Right lobe of liver (tissue), 6 donors: ENCODE measurements at regions not wholly inside any gene's neighbourhood (a gene's known extent, or its start where the extent isn't known, plus 50 kb on each side); places are given as distances from the start of the nearest gene placed in this dataset.

Experiments
- ATAC-seq, 4 donors: fragments of 200-7000 bp; cut with Tn5 transposase; one replicate each; pipeline ENCODE4 v1.9.1; 2020; ENCODE audit warnings: mild to moderate bottlenecking in 4 of 4, moderate library complexity in 4 of 4
- DNase-seq, 3 donors: peaks; one replicate each; pipeline ENCODE4 v3.0.0-alpha.2; 2020
- H3K27ac ChIP-seq, 3 donors: fragments of 200-600 bp; one replicate each; pipeline ENCODE4 v1.8.0; 2022
- H3K27me3 ChIP-seq, 2 donors: fragments of 200-600 bp; one replicate each; pipeline ENCODE4 v1.8.0; 2022
- H3K36me3 ChIP-seq, 4 donors: fragments of 200-600 bp; sonication (generic) in 1 of 4; one replicate each; pipeline versions ENCODE4 v1.5.1 to v1.8.0; 2017 to 2022; ENCODE audit warnings: control low read depth in 1 of 4
- H3K4me1 ChIP-seq, 4 donors: fragments of 200-600 bp; sonication (generic) in 1 of 4; one replicate each; pipeline versions ENCODE4 v1.5.1 to v1.8.0; 2017 to 2022; ENCODE audit warnings: control low read depth in 1 of 4
- H3K4me3 ChIP-seq, 3 donors: fragments of 200-600 bp; one replicate each; pipeline ENCODE4 v1.8.0; 2022
- H3K9me3 ChIP-seq, 4 donors: fragments of 200-600 bp; sonication (generic) in 1 of 4; one replicate each; pipeline versions ENCODE4 v1.5.1 to v1.8.0; 2017 to 2022; ENCODE audit warnings: control low read depth in 1 of 4
- CTCF ChIP-seq, 4 donors: fragments of 200-600 bp in 3 of 4; fragments of 450-650 bp in 1 of 4; IDR thresholded peaks; one replicate each; pipeline versions ENCODE4 v1.5.1 to v1.8.0; 2016 to 2022; ENCODE audit warnings: antibody characterized with exemption in 4 of 4, mild to moderate bottlenecking in 2 of 4
- POLR2A ChIP-seq: fragments of 450-650 bp; IDR thresholded peaks from one replicate; pipeline ENCODE4 v1.6.1; 2017; ENCODE audit warnings: antibody characterized with exemption, mild to moderate bottlenecking
- WGBS: methylation state at CpG from one replicate; pipeline ENCODE4 v1.1.6; 2018; ENCODE audit warnings: low coverage, low lambda C conversion rate; ENCODE audit not compliant: insufficient coverage; ENCODE audit errors: missing lambda C conversion rate; 5-methylcytosine and 5-hydroxymethylcytosine counted together
- intact Hi-C, 2 donors: fragments of 100-400 bp; cut with DNase I; formaldehyde crosslinking; loops; one replicate each; pipeline versions ENCODE4 v1.11.2 to v1.14.1; 2022
- donor health status: DM: no; HTN: yes; CAD: no.
- donor health status: DM: no; HTN: no; CAD: no.
- donor health status: DM: no; HTN: no; CAD: no.
- donor health status: DM: no; HTN: yes; CAD: no.
- donor health status: DM: no; HTN: yes; CAD: no.

DNA sequence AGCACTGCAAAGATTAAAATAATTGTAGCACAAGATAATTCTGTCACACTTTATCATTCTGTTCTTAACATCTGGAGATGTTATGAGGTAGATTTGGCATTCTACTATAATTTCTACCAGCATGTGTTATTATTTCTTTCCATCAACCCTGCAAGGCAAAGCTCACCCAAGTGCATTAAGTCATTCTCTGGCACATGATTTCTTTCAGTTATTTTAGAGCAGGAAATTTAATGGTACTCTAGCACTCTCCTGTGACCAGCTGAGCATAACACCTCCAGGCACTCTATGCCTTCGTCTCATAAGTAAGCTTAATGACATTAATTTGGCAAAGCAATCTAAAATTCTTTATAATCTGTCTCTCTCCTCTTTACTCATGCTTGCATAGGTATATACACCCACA, 300.2 kb upstream of the GPR149 start:
- WGBS, result 13% methylated on average over 1 of the region's 1 CpG
- Histone ChIP-seq H3K36me3 (no peaks in the 10 kb centered on the region), H3K27ac (no peak overlapping the region), H3K9me3 (no peaks in the 10 kb centered on the region), H3K4me3 (no peak overlapping the region), H3K27me3 (no peaks in the 10 kb centered on the region), H3K4me1 (no peaks in the 10 kb centered on the region)
- intact Hi-C loops, result no loop called here
- DNase-seq (no peak), ATAC-seq (no peak)
- TF ChIP-seq CTCF (IDR thresholded peaks at IDR 0.05) (no peak), POLR2A (no peak)

DNA sequence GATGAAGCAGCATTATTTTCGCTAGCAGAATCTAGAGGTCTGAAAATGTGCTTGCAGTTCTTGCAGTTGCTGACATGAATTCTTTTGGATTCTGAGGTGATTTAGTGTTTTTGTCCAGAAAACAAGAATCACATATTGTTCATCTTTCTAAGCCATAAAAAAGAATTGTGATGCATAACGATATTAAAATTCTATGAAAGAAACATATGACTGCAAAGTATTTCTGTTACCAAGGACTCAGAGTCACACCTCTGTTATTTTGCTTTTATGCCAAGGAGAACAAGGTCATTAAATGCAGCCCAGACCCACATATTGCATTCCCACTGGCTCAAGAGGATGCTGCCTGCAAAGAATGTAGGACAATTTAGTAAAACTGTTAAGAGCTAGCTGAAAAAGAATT, 299.8 kb upstream of the GPR149 start:
- Histone ChIP-seq H3K27ac (no peak overlapping the region), H3K4me1 (no peaks in the 10 kb centered on the region), H3K9me3 (no peaks in the 10 kb centered on the region), H3K36me3 (no peaks in the 10 kb centered on the region), H3K4me3 (no peak overlapping the region), H3K27me3 (no peaks in the 10 kb centered on the region)
- 52% methylated on average over 2 of the region's 2 CpGs for WGBS
- TF ChIP-seq CTCF (IDR thresholded peaks at IDR 0.05), result no peak
- TF ChIP-seq POLR2A, result no peak
- no peak for ATAC-seq
- intact Hi-C loops, result no loop called here
- no peak for DNase-seq

DNA sequence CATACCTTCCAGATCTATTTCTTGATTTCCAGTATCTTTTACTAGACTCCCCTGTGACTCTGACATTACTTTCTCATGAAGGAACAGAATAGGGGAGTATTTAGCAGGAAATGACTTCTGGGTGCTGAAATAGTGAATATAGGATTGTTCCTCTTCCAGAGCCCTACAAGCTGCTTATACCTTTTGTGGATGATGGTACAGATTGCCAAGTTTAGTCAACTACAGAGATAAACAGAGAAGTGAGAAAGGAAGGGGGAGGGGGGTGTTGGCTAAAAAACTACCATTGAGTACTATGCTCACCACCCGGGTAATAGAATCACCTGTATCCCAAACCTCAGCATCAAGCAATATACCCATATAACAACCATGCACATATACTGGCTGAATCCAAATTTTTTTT, 298.3 kb upstream of the GPR149 start:
- no peak for TF ChIP-seq POLR2A
- no peak for TF ChIP-seq CTCF (IDR thresholded peaks at IDR 0.05)
- no peak for DNase-seq
- Histone ChIP-seq H3K4me1 (no peaks in the 10 kb centered on the region), H3K4me3 (no peak overlapping the region), H3K9me3 (no peaks in the 10 kb centered on the region), H3K27me3 (no peaks in the 10 kb centered on the region), H3K27ac (no peak overlapping the region), H3K36me3 (no peaks in the 10 kb centered on the region)
- WGBS, result 54% methylated on average over 1 of the region's 1 CpG
- intact Hi-C loops, result no loop called here
- ATAC-seq, result no peak

DNA sequence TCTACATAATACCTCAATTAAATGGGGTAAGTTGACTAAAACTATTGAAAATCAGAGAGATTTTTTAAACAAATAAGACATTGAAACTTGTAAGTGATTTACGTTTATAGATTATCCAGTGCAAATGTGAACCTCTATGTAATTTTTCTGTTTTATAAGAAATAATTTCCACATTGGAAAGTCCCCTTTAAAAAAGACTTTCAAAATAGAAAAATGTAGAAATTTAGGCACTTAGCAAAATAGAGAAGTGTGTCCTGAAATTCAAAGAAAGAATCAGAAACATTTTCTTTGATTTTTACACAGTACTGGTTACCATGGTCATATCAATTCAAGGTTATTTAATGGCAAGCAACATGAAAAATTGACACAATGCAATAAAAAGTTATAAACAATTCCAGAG, 290.9 kb upstream of the GPR149 start:
- 62% methylated on average over 1 of the region's 1 CpG for WGBS
- ATAC-seq (no peak), DNase-seq (no peak)
- Histone ChIP-seq H3K4me1 (no peaks in the 10 kb centered on the region), H3K36me3 (no peaks in the 10 kb centered on the region), H3K9me3 (no peaks in the 10 kb centered on the region), H3K4me3 (no peak overlapping the region), H3K27ac (no peak overlapping the region), H3K27me3 (no peaks in the 10 kb centered on the region)
- TF ChIP-seq CTCF (IDR thresholded peaks at IDR 0.05), result no peak
- no peak for TF ChIP-seq POLR2A
- intact Hi-C loops, result no loop called here

- no peak overlapping the region for H3K4me3 ChIP-seq
- no peaks in the 10 kb centered on the region for H3K4me1 ChIP-seq
- no peaks in the 10 kb centered on the region for H3K36me3 ChIP-seq
- WGBS, result 11% methylated on average over 1 of the region's 1 CpG
- H3K9me3 ChIP-seq, result no peaks in the 10 kb centered on the region
- TF ChIP-seq POLR2A (no peak), CTCF (IDR thresholded peaks at IDR 0.05) (no peak)
- DNase-seq, result no peak
- ATAC-seq, result peak in 2 of 4 donors; percentile 27 to 29
- intact Hi-C loops, result no loop called here
- no peaks in the 10 kb centered on the region for H3K27me3 ChIP-seq
- no peak overlapping the region for H3K27ac ChIP-seq
Measured at GRCh38 chr3:154718053-154718452, 288.1 kb upstream of the GPR149 start.
